Stimulated activated CD8-positive, alpha-beta memory T cell treated with anti-CD3 and anti-CD28 coated beads, Interleukin-15, amount 100 ng/mL, for 48 hours (primary cell): ENCODE measurements at regions not wholly inside any gene's neighbourhood (a gene's known extent, or its start where the extent isn't known, plus 50 kb on each side); places are given as distances from the start of the nearest gene placed in this dataset.
"Not testable (repeated sequence)": the region's sequence is repeated elsewhere in the genome, so short reads cannot be mapped to it uniquely, and the experiment has no call there.

Source experiments
- DNase-seq, 2 donors: peaks; one replicate each; pipeline ENCODE4 v3.0.0-alpha.2; 2020; ENCODE audit warnings: low read depth in 2 of 2

DNA sequence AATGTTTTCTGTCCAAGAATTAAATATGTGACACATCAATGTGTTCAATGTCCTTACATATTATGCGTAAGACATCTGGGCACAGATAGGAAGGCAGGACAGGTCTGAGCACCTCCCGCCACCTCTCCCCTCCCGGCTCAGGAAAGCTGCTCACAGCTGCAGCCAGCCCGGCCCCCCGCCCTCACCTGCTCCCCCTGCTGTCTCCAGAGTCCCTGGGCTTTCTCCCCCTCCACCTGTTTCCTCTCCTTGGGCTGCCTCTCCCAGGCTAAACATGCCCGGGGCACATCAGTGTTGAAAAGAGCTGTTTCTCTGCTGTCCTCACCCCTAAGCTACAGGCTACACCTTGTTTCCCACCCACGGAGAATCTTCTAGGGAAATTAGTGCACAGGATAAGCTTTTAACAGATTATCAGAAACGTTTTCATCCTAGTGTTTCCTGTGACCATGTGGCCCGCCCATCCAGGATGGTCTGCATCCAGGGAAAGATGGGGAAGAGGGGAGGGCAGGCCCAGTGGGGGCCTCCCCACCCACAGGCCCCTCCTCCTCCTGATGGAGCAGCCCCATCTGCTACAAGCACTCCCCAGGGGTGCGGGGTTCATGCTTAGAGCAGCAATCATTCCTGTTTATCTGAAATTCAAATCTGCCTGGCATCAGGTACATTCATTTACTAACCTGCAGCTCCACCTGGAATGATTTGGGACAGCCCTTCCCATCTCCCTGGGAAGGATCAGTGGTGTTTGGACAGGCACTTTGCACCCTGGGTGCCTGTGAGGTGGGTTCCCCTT lies 273.8 kb upstream of the SFSWAP start:
- no peak for DNase-seq

DNA sequence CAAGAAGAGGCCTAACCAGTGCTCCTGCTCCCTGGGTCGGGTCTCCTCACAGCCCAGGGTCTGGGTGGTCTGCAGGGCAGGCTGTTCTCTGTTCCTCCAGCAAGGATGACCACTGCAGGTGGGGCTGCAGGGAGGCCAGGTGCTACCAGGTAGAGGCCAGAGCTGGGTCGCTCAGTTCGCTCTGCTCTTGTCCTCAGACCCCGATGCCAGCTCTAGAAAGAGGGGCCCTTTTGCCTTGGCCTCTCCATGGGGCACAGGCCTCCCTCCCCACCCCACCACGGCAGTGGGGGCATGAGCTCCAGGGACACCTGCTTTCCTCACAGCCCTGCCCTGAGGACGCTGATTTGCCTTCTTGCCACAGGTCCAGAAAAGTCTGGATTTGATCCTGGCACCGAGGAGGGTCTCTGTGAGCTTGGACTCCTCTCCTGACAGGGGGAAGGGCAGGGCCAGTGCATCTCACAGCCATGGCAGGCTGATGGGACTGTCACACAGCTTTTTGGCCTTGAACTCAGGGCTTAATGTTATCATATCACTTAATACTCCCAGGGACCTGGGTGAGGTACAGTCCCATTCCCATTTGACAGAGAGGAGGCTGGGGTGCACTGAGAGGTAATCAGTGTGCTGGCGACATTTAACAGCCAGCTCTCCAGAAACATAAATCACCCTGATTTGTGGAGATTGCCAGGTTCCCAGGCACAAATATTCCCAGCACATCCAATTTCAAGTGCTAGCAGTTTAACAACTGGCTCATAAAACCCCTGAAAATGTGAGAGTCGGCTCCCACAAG lies 273.0 kb upstream of the SFSWAP start:
- DNase-seq: no peak

DNA sequence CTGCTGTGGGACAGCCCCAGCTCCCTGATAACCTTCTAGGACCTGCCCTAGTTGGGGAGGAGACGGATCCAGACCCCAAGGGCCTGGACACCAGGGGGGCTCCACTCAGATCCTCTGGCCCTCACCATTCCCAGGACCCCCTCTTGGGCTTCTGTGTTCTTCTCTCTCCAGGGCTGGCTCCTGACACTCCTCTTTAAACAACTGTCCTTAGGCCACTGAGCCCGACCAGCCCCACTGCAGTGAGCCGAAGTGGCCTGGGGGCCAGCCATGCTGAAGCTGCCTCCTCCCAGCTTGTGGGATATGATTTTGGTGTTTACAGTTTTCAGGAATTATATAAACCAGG lies 272.4 kb upstream of the SFSWAP start:
- not testable (repeated sequence) for DNase-seq

DNA sequence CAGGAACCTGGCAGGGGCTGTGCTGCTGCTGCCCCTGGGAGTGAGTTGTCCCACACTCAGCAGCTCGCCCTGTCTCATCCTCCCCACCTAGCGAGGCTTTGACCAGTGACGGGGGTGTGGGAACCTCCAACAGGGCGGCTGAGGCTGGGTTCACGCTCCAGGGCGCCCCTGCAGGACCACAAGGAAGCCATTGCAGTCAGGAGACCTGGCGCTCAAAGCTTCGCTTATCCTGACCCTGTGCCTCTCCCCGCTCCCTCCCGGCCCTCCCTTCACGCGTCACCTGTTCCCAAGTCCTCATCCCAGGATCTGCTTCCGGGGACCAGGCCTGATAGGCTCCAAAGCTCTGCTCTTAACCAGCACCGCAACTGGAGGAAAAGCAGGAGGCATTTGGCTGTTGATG lies 272.0 kb upstream of the SFSWAP start:
- no peak for DNase-seq

DNA sequence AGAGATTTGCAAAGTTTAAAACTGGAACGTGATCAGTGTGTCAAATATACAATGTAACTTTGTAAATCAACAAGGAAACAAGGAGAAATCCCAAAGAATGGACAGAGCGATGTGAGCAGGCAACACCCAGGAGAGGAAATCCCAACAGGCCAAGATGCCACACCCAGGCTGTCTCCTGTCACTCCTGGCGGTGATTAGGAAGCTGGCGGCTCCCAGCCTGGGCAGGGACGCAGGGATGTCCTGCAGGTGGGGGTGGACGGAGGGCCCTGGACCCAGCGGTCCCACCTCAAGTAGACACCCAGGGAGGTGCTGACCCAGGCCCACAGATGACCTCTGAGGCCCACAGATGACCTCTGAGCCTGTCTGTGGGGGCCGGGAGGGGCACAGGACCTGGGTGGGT lies 271.1 kb upstream of the SFSWAP start:
- not testable (repeated sequence) for DNase-seq

DNA sequence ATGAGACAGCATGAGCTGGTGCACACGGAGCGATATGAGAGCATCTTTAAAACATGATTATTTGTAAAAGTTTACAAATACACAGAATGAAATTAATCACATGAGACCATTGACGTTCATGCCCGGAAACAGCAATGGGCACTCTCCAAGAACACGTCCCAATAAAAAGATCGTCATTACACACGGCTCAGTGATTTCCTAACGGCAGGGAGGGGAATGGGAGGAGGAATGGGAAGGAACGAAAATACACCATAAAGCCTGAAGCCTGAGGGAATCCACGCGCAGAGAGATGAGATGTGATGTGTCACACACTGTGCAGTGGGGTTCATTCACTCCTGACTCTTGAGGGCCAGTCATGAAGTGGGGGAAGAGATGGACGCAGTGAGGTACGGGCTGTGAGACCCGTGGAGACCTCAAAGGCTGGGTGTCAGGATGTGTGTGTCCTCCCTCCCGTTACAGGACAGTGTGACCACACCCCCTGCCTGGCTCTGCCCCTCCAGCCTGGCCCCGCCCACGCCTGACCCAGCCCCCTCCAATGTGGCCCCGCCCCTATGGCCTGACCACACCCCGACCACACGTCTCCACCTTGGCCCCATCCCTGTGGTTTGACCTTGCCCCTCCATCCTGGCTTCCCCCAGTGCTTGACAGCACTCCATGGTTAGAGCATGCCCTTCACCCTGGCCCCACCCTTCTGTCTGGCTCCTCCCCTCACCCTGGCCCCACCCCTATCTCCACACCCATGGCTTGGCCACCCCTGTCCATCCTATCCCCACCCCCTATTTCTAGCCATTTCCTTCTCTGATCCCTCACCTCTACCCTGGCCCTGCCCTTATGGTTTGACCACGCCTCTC lies 270.5 kb upstream of the SFSWAP start:
- DNase-seq: not testable (repeated sequence)

DNA sequence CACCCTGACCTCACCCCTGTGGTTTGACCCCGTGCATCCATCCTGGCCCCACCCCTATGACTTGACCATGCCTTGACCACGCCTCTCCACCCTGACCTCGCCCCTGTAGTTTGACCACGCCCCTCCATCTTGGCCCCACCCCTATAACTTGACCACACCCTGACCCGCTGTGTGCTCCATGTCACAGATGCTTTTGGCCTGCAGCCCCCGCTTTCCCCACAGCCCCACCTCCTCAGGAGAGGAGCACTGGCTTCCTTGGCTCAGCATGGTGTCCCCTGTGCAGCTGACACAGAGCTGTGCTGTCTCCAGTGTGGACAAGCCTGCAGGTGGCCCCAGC lies 269.9 kb upstream of the SFSWAP start:
- no peak for DNase-seq

DNA sequence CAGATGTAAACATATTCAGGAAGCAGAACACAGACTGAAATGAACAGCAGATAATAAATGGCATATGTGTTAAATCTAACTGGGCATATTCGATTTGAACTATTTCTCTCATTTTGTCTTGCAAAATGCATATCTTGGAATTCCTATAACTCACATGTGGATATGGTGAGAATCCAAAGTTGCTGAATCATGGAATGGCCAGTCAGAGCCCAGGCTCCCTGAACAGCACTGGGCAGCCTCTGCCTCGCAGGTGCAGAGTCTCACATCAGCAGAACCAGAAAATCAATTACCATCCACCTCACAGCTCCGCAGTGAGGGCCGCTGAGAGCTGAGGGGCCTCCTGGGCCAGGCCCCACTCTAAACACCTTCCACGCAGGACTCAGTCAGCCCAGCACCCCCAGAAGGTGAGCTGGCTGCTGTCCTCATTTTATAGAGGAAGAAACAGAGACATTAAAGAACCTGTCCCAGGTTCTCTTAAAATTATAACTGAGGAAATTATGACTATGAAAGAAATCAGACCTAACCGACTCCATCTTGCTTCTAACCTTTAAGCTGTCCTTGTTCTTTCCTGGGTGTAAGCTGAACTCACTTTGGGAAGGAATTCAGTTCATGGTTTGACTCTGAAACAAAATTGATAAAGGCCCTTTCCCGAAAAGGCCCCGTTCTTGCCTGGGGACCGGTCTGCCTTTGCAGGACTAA lies 269.1 kb upstream of the SFSWAP start:
- DNase-seq: no peak

DNA sequence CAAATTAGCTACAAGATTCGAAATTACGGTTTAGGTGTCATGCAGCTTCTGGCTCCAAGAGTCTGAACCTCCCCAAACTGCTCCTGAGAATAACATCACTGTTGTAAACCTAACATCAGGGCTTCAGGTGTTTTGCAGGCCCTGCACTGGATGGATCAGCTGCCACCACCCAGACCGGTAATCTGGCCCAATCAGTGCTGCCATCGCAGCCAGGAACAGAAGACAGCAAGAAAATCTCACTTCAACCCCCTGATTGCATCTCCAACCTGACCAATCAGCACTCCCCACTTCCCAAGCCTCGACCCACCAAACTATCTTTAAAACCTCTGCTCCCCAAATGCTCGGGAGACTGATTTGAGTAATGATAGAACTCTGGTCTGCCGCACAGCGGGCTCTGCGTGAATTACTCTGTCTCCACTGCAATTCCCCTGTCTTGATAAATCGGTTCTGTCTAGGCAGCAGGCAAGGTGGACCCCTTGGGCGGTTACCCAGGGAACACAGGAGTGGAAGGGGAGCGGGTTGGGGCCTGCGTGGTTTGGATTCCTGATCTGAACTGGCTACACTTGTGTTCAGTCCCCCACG lies 268.5 kb upstream of the SFSWAP start:
- no peak for DNase-seq

DNA sequence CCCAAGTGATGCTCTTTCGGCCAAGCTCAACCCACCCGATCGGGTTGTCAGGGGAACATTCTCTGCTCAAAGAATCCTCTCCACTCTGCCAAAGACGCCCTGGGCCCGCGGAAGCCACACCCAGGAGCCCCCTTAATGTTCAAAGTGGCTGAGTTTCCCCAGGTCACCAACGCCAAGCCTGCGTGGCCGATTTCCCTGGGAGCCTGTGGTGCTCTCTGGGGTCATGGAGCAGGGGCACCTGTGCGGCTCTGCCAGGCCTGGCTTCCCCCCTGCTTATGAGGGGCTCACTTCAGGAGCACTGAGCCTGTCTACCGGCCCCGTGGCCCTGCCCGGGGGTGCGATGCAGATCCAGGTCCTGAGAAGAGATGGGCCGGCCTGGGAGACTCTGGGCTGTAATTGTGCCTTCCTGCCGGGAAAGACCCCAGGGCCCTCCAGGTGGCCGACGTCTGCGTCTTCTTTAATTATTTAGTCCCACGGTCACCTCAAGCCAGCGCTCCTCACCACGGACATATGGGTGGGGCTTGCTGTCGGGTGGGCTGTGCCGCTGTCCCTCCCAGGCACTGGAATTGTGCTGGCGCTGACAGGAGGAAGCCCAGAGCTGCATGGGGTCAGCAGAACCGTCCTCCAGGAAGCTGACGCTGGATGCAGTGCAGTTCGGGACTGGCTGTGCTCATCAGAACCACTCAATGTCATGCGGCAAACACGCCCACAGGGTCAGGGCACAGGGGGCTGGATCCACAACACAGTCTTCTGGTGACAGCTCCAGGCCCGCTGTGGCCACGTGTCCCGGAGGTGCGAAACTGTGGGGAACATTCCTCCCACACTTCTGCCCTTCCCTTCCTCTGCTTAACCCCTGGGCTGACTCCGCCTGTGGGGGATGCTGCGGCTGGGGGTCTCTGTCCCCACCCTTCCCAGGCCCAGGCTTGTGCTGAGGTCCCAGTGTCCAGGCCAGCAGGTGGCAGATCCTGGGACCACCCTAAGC lies 267.6 kb upstream of the SFSWAP start:
- DNase-seq: no peak

DNA sequence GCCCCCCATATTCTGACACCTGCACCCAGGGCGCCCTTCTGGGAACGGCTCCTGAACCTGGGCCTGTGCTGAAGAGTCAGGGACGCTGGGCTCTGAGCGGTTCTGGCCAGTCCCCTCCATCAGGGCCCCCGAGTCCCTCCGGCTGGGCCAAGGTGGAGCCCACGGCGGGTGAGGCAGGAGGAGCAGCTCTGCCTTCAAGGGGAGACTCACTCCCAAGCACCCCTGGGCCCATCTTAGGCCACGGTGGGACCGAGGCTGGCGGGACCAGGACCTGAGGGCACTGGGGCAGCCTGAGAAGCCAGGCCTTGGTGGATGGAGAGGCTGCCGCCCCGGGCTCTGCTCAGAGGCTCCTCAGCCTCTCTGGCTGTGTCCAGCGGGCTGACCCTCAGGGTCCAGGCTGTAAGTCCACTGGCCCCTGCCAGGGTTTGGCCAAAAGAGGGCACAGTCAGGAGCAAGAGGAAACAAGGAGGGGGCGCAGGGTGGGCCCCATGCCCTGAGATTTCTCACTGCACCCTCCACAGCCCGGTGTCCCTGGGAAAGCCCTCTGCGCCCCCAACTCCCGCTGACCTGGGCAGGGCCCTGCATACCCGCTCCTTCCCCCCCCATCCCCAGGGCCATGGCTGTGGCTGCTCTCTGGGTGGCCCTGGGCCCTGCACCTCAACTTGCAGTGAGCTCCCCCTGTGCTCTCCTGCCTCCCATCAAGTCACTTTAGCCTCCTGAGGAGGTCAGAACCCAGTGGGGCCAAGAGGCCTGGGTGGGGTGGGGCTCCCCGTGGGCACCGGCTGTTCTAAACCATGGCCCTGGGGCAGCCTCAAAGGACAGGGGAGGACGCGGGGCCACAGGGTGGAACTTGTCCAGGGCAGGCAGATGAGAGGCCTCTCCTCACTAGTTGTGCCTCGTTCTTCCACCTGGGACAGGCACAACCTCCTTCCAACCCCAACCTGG lies 266.4 kb upstream of the SFSWAP start:
- no peak for DNase-seq

DNA sequence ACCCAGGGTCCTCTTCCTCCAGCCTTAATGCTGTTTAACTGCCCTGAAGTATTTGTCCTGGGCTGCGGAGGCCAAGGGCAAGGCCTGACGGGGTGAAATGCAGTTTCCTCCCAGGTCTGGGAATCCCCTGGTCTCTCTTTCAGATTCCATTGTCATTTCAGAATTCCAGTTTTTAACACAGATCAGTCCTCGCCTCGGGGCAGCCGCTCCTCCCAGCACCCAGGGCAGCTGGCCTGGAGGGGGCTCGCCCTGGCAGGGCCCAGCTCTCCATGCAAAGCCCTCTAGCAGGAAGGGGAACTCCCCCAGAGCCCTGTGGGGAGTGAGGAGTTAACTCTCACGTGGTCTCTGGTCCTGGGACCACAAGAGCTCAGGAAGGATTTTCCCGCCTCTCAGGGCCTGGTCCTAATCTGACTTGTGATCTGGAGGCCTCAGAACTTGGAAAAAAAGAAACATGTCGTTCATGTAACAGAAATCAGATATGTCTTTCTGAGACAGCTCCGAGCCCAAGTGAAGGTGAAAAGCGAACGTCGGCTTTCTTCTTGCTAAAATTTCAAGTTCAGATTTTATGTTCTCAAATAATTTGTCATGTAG lies 265.6 kb upstream of the SFSWAP start:
- no peak for DNase-seq

DNA sequence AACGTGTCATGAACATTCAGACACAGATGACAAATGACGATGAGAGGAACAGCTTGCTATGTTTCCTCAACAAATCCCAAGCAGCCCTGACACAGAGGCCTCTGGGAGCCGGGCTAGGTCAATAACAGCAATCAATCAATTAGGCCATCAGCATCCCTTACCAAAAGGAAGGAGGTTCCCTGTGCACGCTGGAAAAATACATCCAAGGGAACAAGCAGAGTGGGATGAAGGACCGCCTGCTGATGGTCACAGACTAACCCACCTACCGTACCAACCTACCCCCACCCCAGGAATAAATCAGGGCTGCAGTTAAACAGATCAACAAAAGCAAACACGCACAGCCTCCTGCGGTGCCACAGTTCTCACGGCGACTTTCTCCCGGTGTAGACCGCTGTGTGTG lies 265.1 kb upstream of the SFSWAP start:
- DNase-seq: no peak

DNA sequence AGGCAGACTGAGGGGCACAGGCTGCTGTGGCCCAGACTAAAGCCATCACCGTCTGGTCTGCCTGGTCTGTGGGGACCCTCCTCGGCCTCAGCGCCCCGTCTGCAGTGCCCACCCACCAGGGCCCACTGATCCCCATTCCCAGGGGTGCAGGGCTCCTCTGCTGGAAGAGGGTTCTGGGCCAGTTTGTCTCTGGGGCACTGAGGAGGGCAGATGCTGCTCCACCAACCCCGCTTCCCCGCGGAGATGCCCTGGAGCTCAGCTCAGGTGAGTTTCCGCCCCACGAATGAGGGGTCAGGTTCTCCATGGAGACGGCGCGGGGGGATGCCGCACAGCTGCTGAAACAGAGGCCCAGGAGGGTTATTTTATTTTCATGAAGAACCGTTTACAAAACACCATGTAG lies 263.3 kb upstream of the SFSWAP start:
- not testable (repeated sequence) for DNase-seq

DNA sequence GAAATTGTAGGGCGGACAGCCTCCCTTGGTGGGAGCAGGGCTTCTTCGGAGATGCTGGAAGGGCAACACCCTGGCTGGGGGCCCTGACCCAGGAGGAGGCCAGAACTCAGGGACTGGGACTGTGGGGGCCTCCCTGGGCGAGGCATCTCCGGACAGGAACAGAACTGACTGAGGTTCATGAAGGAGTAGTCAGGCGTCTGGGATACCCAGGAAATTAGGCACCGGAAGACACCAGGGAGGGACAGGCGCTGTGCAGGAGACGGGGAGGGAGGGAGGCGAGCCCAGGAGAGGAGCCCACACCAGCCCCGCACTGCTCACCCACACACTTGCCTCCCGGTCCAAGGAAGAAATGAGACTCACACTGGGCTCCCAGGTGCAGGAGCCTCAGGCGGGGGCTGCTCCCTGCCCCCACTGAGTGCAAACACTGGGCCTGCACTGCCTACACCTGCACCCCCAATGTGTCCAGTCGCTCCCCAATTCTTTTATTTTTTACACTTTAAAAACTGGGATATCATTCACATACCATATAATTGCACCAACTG lies 262.6 kb upstream of the SFSWAP start:
- DNase-seq: no peak

DNA sequence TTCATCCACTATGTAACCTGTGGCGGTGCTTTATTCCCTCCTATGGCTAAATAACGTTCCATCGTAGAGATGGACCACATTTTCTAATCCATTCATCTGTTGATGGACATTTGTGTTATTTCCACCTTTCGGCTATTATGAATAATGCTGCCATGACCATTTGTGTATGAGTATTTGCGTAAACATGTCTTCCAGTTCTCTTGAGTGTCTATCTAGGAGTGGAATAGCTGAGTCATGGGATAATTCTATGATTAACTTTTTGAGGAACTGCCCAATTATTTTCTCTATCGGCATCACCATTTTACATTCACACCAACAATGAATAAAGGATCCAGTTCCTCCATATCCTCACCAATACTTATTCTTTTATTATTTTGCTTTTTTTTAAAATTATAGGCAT lies 261.9 kb upstream of the SFSWAP start:
- no peak for DNase-seq

DNA sequence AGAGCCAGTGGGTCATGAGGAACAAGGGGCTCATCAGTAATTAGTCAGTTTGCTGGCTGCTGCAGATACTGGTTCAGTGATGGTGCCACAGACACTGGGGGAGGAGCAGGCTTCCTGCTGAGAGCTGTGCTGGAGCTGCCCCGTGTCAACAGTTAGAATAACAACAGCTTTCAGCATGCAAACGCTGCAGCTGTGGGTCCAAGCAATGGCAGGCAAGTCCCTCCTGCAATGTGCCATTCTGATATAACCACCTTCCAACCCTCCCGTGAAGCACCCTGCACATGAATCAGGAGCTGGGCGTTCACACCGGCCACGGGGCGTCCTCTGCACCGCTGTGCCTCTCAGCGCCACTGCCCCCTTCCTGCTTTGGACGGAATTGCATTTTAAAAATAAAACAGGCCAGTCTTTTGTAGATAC lies 258.4 kb upstream of the SFSWAP start:
- no peak for DNase-seq

DNA sequence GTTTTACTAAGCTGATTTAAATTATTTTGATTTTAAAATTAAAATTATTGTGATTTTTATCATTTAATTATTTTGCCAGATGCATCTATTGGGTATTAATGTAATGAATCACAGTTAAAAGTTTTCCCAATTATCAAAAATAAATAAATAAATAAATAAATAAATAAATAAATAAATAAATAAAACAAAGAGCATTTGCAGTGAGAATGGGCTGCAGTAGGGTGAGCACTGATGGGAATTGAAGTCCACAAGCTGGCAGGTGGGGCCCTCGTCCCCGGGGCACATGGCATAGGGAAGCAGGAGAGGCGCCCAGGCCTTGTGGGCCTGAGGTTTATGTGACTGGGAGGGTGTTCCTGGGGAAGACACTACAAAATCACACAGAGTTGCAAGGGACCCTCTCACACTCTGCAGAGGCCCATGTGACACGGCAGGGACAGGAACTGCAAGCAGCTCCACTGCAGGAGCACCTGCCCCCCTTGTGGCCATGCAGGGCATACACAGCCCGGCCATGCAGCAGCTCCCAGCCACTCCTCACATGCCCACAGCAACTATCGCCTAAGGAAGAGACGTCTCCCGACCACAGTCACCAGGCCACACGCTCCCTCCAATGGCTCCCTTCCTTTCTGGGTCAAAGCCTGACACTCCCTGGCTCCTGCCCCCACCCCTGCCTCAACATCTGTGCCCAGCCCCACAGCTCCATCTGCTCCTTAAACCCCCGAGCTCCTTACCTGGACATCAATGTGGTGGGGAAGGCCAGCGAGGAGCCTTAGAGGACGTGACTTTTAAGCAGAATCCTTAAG lies 256.3 kb upstream of the SFSWAP start:
- DNase-seq: peak; percentile 15 to 34
